NT2/D1 (cell line): ENCODE measurements at regions not wholly inside any gene's neighbourhood (a gene's known extent, or its start where the extent isn't known, plus 50 kb on each side); places are given as distances from the start of the nearest gene placed in this dataset.

Experiments used
- SUZ12 ChIP-seq: IDR thresholded peaks from 2 replicates; pipeline ENCODE4 v1.6.1; 2011; ENCODE audit not compliant: insufficient read length, insufficient read depth; ENCODE audit errors: extremely low read depth
- YY1 ChIP-seq: IDR thresholded peaks from 2 replicates; pipeline ENCODE4 v1.6.1; 2011; ENCODE audit not compliant: insufficient read length, insufficient read depth
- ZNF274 ChIP-seq: IDR thresholded peaks from 2 replicates; pipeline ENCODE4 v1.6.1; 2011; ENCODE audit warnings: mild to moderate bottlenecking, low read depth, low read length

- TF ChIP-seq SUZ12 (no peak), YY1 (no peak), ZNF274 (no peak)
Measured at GRCh38 chr1:164308101-164308500, 250.9 kb upstream of the PBX1 start.
